ENCODE measurements at regions not wholly inside any gene's neighbourhood (a gene's known extent, or its start where the extent isn't known, plus 50 kb on each side); places are given as distances from the start of the nearest gene placed in this dataset.

GRCh38 chr20:62570897-62571668, 71.2 kb upstream of the SLCO4A1 start:
- intact Hi-C loops (cut with micrococcal nuclease): no loop called here
- POLR2A ChIA-PET: interaction anchor here (0.5 to 1.1 kb wide), 2 partner anchors 32 to 63 kb away, joined by 3 to 4 read pairs; no protein-coding TSS in a partner anchor
- TF ChIP-seq CTCF (IDR thresholded peaks at IDR 0.05; ENCODE audit: unreplicated experiment): no peak
- Mint-ChIP-seq H3K27ac (ENCODE audit: low read depth, unreplicated experiment) (no peak overlapping the region), H3K36me3 (ENCODE audit: insufficient read depth, unreplicated experiment) (no peaks in the 10 kb centered on the region), H3K9me3 (ENCODE audit: unreplicated experiment) (no peaks in the 10 kb centered on the region), H3K4me1 (ENCODE audit: insufficient read depth, unreplicated experiment) (no peaks in the 10 kb centered on the region), H3K27me3 (ENCODE audit: insufficient read depth, unreplicated experiment) (peaks cover 61% of the 10 kb centered on the region), H3K4me3 (ENCODE audit: unreplicated experiment) (no peak overlapping the region)
- CTCF ChIA-PET: interaction anchor here (0.6 to 1.0 kb wide), 6 partner anchors 18 to 256 kb away, joined by 3 to 4 read pairs (median 3); no protein-coding TSS in a partner anchor
- no peak for DNase-seq (ENCODE audit: unreplicated experiment)
- BruUV-seq (replicated peaks): no TSS peak

GRCh38 chr20:62571669-62572344, 70.5 kb upstream of the SLCO4A1 start:
- intact Hi-C loops (cut with micrococcal nuclease): no loop called here
- Mint-ChIP-seq H3K4me3 (ENCODE audit: unreplicated experiment) (no peak overlapping the region), H3K27ac (ENCODE audit: low read depth, unreplicated experiment) (no peak overlapping the region), H3K36me3 (ENCODE audit: insufficient read depth, unreplicated experiment) (no peaks in the 10 kb centered on the region), H3K9me3 (ENCODE audit: unreplicated experiment) (no peaks in the 10 kb centered on the region), H3K27me3 (ENCODE audit: insufficient read depth, unreplicated experiment) (peaks cover 61% of the 10 kb centered on the region), H3K4me1 (ENCODE audit: insufficient read depth, unreplicated experiment) (no peaks in the 10 kb centered on the region)
- CTCF ChIA-PET: interaction anchor here (0.6 to 1.0 kb wide), 3 partner anchors 17 to 255 kb away, joined by 3 read pairs; no protein-coding TSS in a partner anchor
- no peak for DNase-seq (ENCODE audit: unreplicated experiment)
- POLR2A ChIA-PET: interaction anchor here (1.1 kb wide), 1 partner anchor 31 kb away, joined by 4 read pairs; no protein-coding TSS in a partner anchor
- BruUV-seq (replicated peaks): no TSS peak
- TF ChIP-seq CTCF (IDR thresholded peaks at IDR 0.05; ENCODE audit: unreplicated experiment): no peak

- POLR2A ChIA-PET: interaction anchor here (1.7 kb wide), 1 partner anchor 16 kb away, joined by 7 read pairs; no protein-coding TSS in a partner anchor
- BruUV-seq (replicated peaks): no TSS peak
- H3K27me3 Mint-ChIP-seq (ENCODE audit: insufficient read depth, unreplicated experiment): peaks cover 61% of the 10 kb centered on the region
- H3K9me3 Mint-ChIP-seq (ENCODE audit: unreplicated experiment): no peaks in the 10 kb centered on the region
- no peaks in the 10 kb centered on the region for H3K36me3 Mint-ChIP-seq (ENCODE audit: insufficient read depth, unreplicated experiment)
- no peak for TF ChIP-seq CTCF (IDR thresholded peaks at IDR 0.05; ENCODE audit: unreplicated experiment)
- H3K4me3 Mint-ChIP-seq (ENCODE audit: unreplicated experiment): no peak overlapping the region
- intact Hi-C loops (cut with micrococcal nuclease): no loop called here
- no peak overlapping the region for H3K27ac Mint-ChIP-seq (ENCODE audit: low read depth, unreplicated experiment)
- H3K4me1 Mint-ChIP-seq (ENCODE audit: insufficient read depth, unreplicated experiment): no peaks in the 10 kb centered on the region
- CTCF ChIA-PET: interaction anchor here (0.6 kb wide), 1 partner anchor 83 kb away, joined by 6 read pairs; no protein-coding TSS in a partner anchor
- DNase-seq (ENCODE audit: unreplicated experiment): no peak
Measured at GRCh38 chr20:62572980-62573379, 69.3 kb upstream of the SLCO4A1 start.

GRCh38 chr20:62573817-62574216, 68.5 kb upstream of the SLCO4A1 start:
- H3K27me3 Mint-ChIP-seq (ENCODE audit: insufficient read depth, unreplicated experiment): peaks cover 65% of the 10 kb centered on the region
- BruUV-seq (replicated peaks): no TSS peak
- no peak for TF ChIP-seq CTCF (IDR thresholded peaks at IDR 0.05; ENCODE audit: unreplicated experiment)
- no peak overlapping the region for H3K4me3 Mint-ChIP-seq (ENCODE audit: unreplicated experiment)
- no peak for DNase-seq (ENCODE audit: unreplicated experiment)
- H3K27ac Mint-ChIP-seq (ENCODE audit: low read depth, unreplicated experiment): no peak overlapping the region
- CTCF ChIA-PET: interaction anchor here (1.4 kb wide), 1 partner anchor 43 kb away, joined by 4 read pairs; no protein-coding TSS in a partner anchor
- H3K9me3 Mint-ChIP-seq (ENCODE audit: unreplicated experiment): no peaks in the 10 kb centered on the region
- intact Hi-C loops (cut with micrococcal nuclease): no loop called here
- H3K4me1 Mint-ChIP-seq (ENCODE audit: insufficient read depth, unreplicated experiment): no peaks in the 10 kb centered on the region
- no peaks in the 10 kb centered on the region for H3K36me3 Mint-ChIP-seq (ENCODE audit: insufficient read depth, unreplicated experiment)
- POLR2A ChIA-PET: interaction anchor here (0.7 to 1.7 kb wide), 2 partner anchors 15 to 94 kb away, joined by 3 to 7 read pairs; no protein-coding TSS in a partner anchor
